Stomach (tissue), 8 donors: ENCODE measurements at regions not wholly inside any gene's neighbourhood (a gene's known extent, or its start where the extent isn't known, plus 50 kb on each side); places are given as distances from the start of the nearest gene placed in this dataset.

Experiments
- DNase-seq, 2 donors: peaks; one replicate each; pipeline versions ENCODE4 v3.0.0 to v3.0.0-alpha.2; 2013 to 2019
- H3K27ac ChIP-seq, 5 donors: fragments of 200-600 bp in 4 of 5; sonication (generic) in 4 of 5; one replicate each; pipeline ENCODE4 v1.5.1; 2013 to 2019; ENCODE audit warnings: mild to moderate bottlenecking in 1 of 5, moderate library complexity in 1 of 5
- H3K27me3 ChIP-seq, 3 donors: fragments of 200-600 bp; sonication (generic); one replicate each; pipeline ENCODE4 v1.5.1; 2017 to 2019; ENCODE audit warnings: mixed run types in 1 of 3
- H3K36me3 ChIP-seq, 4 donors: fragments of 200-600 bp; sonication (generic); 1 replicate in 3 of 4; 2 replicates in 1 of 4; pipeline ENCODE4 v1.5.1; 2016 to 2019
- H3K4me1 ChIP-seq, 4 donors: fragments of 200-600 bp; sonication (generic); one replicate each; pipeline ENCODE4 v1.5.1; 2016 to 2019
- H3K4me3 ChIP-seq, 4 donors: fragments of 200-600 bp; sonication (generic) in 3 of 4; one replicate each; pipeline ENCODE4 v1.5.1; 2016 to 2019; ENCODE audit warnings: mild to moderate bottlenecking in 1 of 4
- H3K9me3 ChIP-seq, 4 donors: fragments of 200-600 bp; sonication (generic); one replicate each; pipeline ENCODE4 v1.5.1; 2016 to 2019
- CTCF ChIP-seq, 7 experiments: fragments of 450-650 bp in 4 of 7; fragments of 200-600 bp in 3 of 7; sonication (generic) in 3 of 7; IDR thresholded peaks; one replicate each; pipeline ENCODE4 v1.5.1; 2016 to 2019; ENCODE audit warnings: antibody characterized with exemption in 7 of 7, control low read depth in 2 of 7, mild to moderate bottlenecking in 1 of 7
- EP300 ChIP-seq: sonication (generic); formaldehyde crosslinking; IDR thresholded peaks from one replicate; pipeline ENCODE4 v1.6.1; 2017; ENCODE audit warnings: antibody characterized with exemption
- POLR2A ChIP-seq, 4 donors: fragments of 450-650 bp; IDR thresholded peaks; one replicate each; pipeline ENCODE4 v1.6.1; 2016; ENCODE audit warnings: antibody characterized with exemption in 4 of 4, control low read depth in 2 of 4, mild to moderate bottlenecking in 1 of 4, moderate library complexity in 1 of 4
- POLR2AphosphoS5 ChIP-seq, 3 donors: sonication (generic); formaldehyde crosslinking; IDR thresholded peaks; one replicate each; pipeline ENCODE4 v1.6.1; 2016; ENCODE audit warnings: antibody characterized with exemption in 3 of 3
- WGBS, 5 donors: extraction: QIAGEN DNeasy Blood & Tissue Kit in 3 of 5; methylation state at CpG; one replicate each; pipeline versions ENCODE4 v1.1.5 to v1.1.7; 2013 to 2018; 5-methylcytosine and 5-hydroxymethylcytosine counted together
- intact Hi-C: fragments of 100-400 bp; cut with DNase I; formaldehyde crosslinking; loops from one replicate; pipeline ENCODE4 v1.15.1; 2023; ENCODE audit warnings: low total_unique reads
- donor health status: healthy with polysubstance abuse.
- donor health status: Bipolar disorder and iron deficiency.
- donor health status: healthy.

- intact Hi-C loops: no loop called here
- TF ChIP-seq EP300 (no peak), POLR2A (IDR thresholded peaks at IDR 0.05) (no peak), CTCF (IDR thresholded peaks at IDR 0.05) (no peak), POLR2AphosphoS5 (IDR thresholded peaks at IDR 0.05) (no peak)
- peak in 1 of 2 donors; percentile 2 for DNase-seq
- no peak overlapping the region for H3K27ac ChIP-seq
- H3K9me3 ChIP-seq: no peaks in the 10 kb centered on the region
- H3K4me3 ChIP-seq: no peak overlapping the region
- H3K36me3 ChIP-seq: no peaks in the 10 kb centered on the region
- WGBS, 5 donors: 32 to 77% (median 69%) methylated on average over 1 of the region's 1 CpG
- H3K27me3 ChIP-seq: no peaks in the 10 kb centered on the region
- peaks cover 0 to 4% (median 0%) of the 10 kb centered on the region in 4 donors for H3K4me1 ChIP-seq
Observed at GRCh38 chr5:91532281-91532680, 149.2 kb upstream of the ARRDC3 start.

GRCh38 chr5:91528831-91529230 is 145.7 kb upstream of the ARRDC3 start:
- no peaks in the 10 kb centered on the region for H3K27me3 ChIP-seq
- H3K27ac ChIP-seq: no peak overlapping the region
- no peak for TF ChIP-seq POLR2AphosphoS5 (IDR thresholded peaks at IDR 0.05)
- no peak for TF ChIP-seq EP300
- no peak for TF ChIP-seq POLR2A (IDR thresholded peaks at IDR 0.05)
- no peak for TF ChIP-seq CTCF (IDR thresholded peaks at IDR 0.05)
- H3K4me1 ChIP-seq: peaks cover 0 to 4% (median 0%) of the 10 kb centered on the region in 4 donors
- no peak overlapping the region for H3K4me3 ChIP-seq
- H3K36me3 ChIP-seq: no peaks in the 10 kb centered on the region
- no peaks in the 10 kb centered on the region for H3K9me3 ChIP-seq
- peak in 1 of 2 donors; percentile 9 for DNase-seq
- WGBS, 5 donors: 21 to 53% (median 44%) methylated on average over 2 of the region's 2 CpGs
- intact Hi-C loops: no loop called here

- 84 to 91% (median 89%) methylated on average over 5 of the region's 5 CpGs for WGBS, 5 donors
- Histone ChIP-seq H3K9me3 (no peaks in the 10 kb centered on the region), H3K4me3 (no peak overlapping the region), H3K27ac (no peak overlapping the region), H3K4me1 (no peaks in the 10 kb centered on the region), H3K36me3 (no peaks in the 10 kb centered on the region), H3K27me3 (no peaks in the 10 kb centered on the region)
- TF ChIP-seq CTCF (IDR thresholded peaks at IDR 0.05) (no peak), POLR2AphosphoS5 (IDR thresholded peaks at IDR 0.05) (no peak), POLR2A (IDR thresholded peaks at IDR 0.05) (no peak), EP300 (no peak)
- no peak for DNase-seq
- intact Hi-C loops: no loop called here
Observed at GRCh38 chr5:91521785-91522184, 138.7 kb upstream of the ARRDC3 start.

- WGBS, 5 donors: 94 to 100% (median 97%) methylated on average over 1 of the region's 1 CpG
- intact Hi-C loops: no loop called here
- no peak for TF ChIP-seq EP300
- no peak for TF ChIP-seq POLR2A (IDR thresholded peaks at IDR 0.05)
- no peak for TF ChIP-seq POLR2AphosphoS5 (IDR thresholded peaks at IDR 0.05)
- TF ChIP-seq CTCF (IDR thresholded peaks at IDR 0.05): no peak
- DNase-seq: no peak
- Histone ChIP-seq H3K4me3 (no peak overlapping the region), H3K36me3 (no peaks in the 10 kb centered on the region), H3K4me1 (no peaks in the 10 kb centered on the region), H3K27ac (no peak overlapping the region), H3K9me3 (no peaks in the 10 kb centered on the region), H3K27me3 (no peaks in the 10 kb centered on the region)
Observed at GRCh38 chr5:91521334-91521733, 138.2 kb upstream of the ARRDC3 start.
